ENCODE measurements at regions not wholly inside any gene's neighbourhood (a gene's known extent, or its start where the extent isn't known, plus 50 kb on each side); places are given as distances from the start of the nearest gene placed in this dataset.

- POLR2A ChIA-PET, result no interaction called here
- no peaks in the 10 kb centered on the region for H3K36me3 Mint-ChIP-seq (ENCODE audit: low read depth)
- CTCF ChIA-PET, result no interaction called here
- H3K27me3 Mint-ChIP-seq, result no peaks in the 10 kb centered on the region
- H3K9me3 Mint-ChIP-seq, result peaks cover 15% of the 10 kb centered on the region
- no peak overlapping the region for H3K27ac Mint-ChIP-seq
- no peak for DNase-seq
- peaks cover 1% of the 10 kb centered on the region for H3K4me1 Mint-ChIP-seq
- H3K4me3 Mint-ChIP-seq, result no peak overlapping the region
These were observed 189.1 kb upstream of the PITRM1 start for GRCh38 chr10:3361640-3362039.

GRCh38 chr10:3357737-3358136 is 185.2 kb upstream of the PITRM1 start:
- Mint-ChIP-seq H3K9me3 (peaks cover 15% of the 10 kb centered on the region), H3K4me1 (peaks cover 1% of the 10 kb centered on the region), H3K27ac (no peak overlapping the region), H3K27me3 (peaks cover 3% of the 10 kb centered on the region), H3K36me3 (ENCODE audit: low read depth) (no peaks in the 10 kb centered on the region), H3K4me3 (no peak overlapping the region)
- POLR2A ChIA-PET, result no interaction called here
- CTCF ChIA-PET, result no interaction called here
- DNase-seq, result no peak

DNA sequence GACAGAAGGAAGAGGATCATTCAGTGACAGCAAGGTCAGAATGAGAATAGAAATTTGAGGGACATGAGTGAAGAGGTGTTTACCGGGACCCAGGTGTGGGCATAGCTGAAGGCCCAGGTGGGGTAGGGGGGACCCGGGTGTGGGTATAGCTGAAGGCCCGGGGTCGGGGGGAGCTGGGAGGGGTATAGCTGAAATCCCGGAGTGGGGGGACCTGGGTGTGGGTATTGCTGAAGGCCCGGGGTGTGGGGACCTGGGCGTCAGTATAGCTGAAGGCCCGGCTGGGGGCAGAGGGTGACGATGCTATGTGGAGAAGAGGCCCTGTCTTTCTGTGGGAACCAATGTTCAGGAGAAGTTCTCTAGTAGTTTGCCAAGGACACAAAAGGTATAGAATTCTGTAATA is 183.0 kb upstream of the PITRM1 start:
- H3K4me3 Mint-ChIP-seq, result no peak overlapping the region
- CTCF ChIA-PET, result no interaction called here
- H3K4me1 Mint-ChIP-seq, result peaks cover 4% of the 10 kb centered on the region
- no peak for DNase-seq
- peaks cover 2% of the 10 kb centered on the region for H3K9me3 Mint-ChIP-seq
- H3K36me3 Mint-ChIP-seq (ENCODE audit: low read depth), result no peaks in the 10 kb centered on the region
- peaks cover 8% of the 10 kb centered on the region for H3K27me3 Mint-ChIP-seq
- no peak overlapping the region for H3K27ac Mint-ChIP-seq
- POLR2A ChIA-PET, result no interaction called here

DNA sequence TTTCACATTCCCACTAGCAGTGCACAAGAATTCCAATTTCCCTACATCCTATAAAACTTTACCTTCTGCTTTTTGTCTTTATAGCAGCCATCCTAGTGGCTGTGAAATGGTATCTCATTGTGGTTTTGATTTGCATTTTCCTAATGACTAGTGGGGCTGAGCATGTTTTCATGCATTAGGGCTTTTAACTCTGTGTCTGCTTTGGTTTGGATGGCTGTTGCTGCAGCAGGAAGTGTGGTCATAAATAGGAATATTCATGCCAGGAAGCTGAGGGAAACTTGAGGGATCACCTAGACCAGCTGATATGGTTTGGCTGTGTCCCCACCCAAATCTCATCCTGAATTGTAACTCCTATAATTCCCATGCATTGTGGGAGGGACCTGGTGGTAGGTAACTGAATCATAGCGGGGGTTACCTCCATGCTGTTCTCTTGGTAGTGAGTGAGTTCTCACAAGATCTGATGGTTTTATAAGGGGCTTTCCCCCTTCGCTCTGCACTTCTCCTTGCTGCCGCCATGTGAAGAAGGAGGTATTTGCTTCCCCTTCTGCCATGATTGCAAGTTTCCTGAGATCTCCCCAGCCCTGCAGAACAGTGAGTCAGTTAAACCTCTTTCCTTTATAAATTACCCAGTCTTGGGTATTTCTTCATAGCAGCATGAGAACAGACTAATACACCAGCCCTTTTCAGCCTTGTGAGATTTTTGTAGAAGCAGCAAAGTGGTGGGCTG is 181.8 kb upstream of the PITRM1 start:
- CTCF ChIA-PET, result no interaction called here
- Mint-ChIP-seq H3K9me3 (peaks cover 2% of the 10 kb centered on the region), H3K27ac (no peak overlapping the region), H3K36me3 (ENCODE audit: low read depth) (no peaks in the 10 kb centered on the region), H3K4me1 (peaks cover 4% of the 10 kb centered on the region), H3K4me3 (no peak overlapping the region), H3K27me3 (peaks cover 17% of the 10 kb centered on the region)
- no peak for DNase-seq
- POLR2A ChIA-PET, result no interaction called here

GRCh38 chr10:3353235-3353634 is 180.7 kb upstream of the PITRM1 start:
- H3K9me3 Mint-ChIP-seq, result peaks cover 2% of the 10 kb centered on the region
- POLR2A ChIA-PET, result no interaction called here
- CTCF ChIA-PET, result no interaction called here

GRCh38 chr10:3350617-3351258 is 178.2 kb upstream of the PITRM1 start:
- Mint-ChIP-seq H3K9me3 (no peaks in the 10 kb centered on the region), H3K27ac (no peak overlapping the region), H3K4me3 (no peak overlapping the region), H3K36me3 (ENCODE audit: low read depth) (no peaks in the 10 kb centered on the region), H3K4me1 (peaks cover 3% of the 10 kb centered on the region), H3K27me3 (peaks cover 24% of the 10 kb centered on the region)
- POLR2A ChIA-PET, result no interaction called here
- CTCF ChIA-PET, result no interaction called here
- no peak for DNase-seq

More at GRCh38 chr10:3353235-3353634, 180.7 kb upstream of the PITRM1 start:
- peaks cover 20% of the 10 kb centered on the region for H3K27me3 Mint-ChIP-seq
- H3K36me3 Mint-ChIP-seq (ENCODE audit: low read depth), result no peaks in the 10 kb centered on the region
- peaks cover 4% of the 10 kb centered on the region for H3K4me1 Mint-ChIP-seq
- H3K4me3 Mint-ChIP-seq, result no peak overlapping the region
- H3K27ac Mint-ChIP-seq, result no peak overlapping the region
- DNase-seq, result no peak

DNA sequence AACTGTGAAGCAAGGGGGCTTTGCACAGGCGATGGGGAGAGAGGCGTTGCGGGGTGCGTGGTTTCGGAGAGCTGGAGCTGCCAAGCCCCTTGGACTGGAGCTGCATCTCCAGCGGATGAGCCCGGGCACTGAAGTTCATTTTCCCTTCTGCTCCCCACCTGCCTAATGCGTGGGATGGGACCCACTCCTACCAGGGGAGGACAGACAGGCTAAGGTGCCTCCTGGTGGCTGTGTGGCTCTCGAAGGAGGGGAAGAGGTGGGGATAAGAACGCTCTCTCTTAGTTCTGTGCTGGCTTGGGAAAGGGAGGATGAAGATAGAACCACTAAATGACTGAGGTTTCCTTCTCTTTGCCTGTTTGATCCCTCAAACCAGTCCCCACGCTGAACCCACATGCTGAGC is 177.6 kb upstream of the PITRM1 start:
- H3K4me3 Mint-ChIP-seq, result no peak overlapping the region
- POLR2A ChIA-PET, result no interaction called here
- CTCF ChIA-PET, result no interaction called here

GRCh38 chr10:3348564-3348963 is 176.0 kb upstream of the PITRM1 start:
- Mint-ChIP-seq H3K4me3 (no peak overlapping the region), H3K27ac (no peak overlapping the region), H3K4me1 (peaks cover 3% of the 10 kb centered on the region), H3K9me3 (no peaks in the 10 kb centered on the region), H3K27me3 (peaks cover 22% of the 10 kb centered on the region), H3K36me3 (ENCODE audit: low read depth) (no peaks in the 10 kb centered on the region)
- POLR2A ChIA-PET, result no interaction called here
- no peak for DNase-seq
- CTCF ChIA-PET, result interaction anchor here (1.6 kb wide), 1 partner anchor 9 kb away, joined by 3 read pairs; no protein-coding TSS in a partner anchor

More for the DNA sequence above, 177.6 kb upstream of the PITRM1 start:
- Mint-ChIP-seq H3K27ac (no peak overlapping the region), H3K9me3 (no peaks in the 10 kb centered on the region), H3K36me3 (ENCODE audit: low read depth) (no peaks in the 10 kb centered on the region), H3K4me1 (peaks cover 3% of the 10 kb centered on the region), H3K27me3 (peaks cover 24% of the 10 kb centered on the region)
- no peak for DNase-seq

GRCh38 chr10:3347413-3348182 is 175.0 kb upstream of the PITRM1 start:
- POLR2A ChIA-PET, result no interaction called here
- no peaks in the 10 kb centered on the region for H3K36me3 Mint-ChIP-seq (ENCODE audit: low read depth)
- H3K4me3 Mint-ChIP-seq, result no peak overlapping the region
- H3K27ac Mint-ChIP-seq, result no peak overlapping the region
- CTCF ChIA-PET, result interaction anchor here (1.6 kb wide), 1 partner anchor 8 kb away, joined by 3 read pairs; no protein-coding TSS in a partner anchor
- no peaks in the 10 kb centered on the region for H3K9me3 Mint-ChIP-seq
- DNase-seq, result no peak
- peaks cover 22% of the 10 kb centered on the region for H3K27me3 Mint-ChIP-seq
- peaks cover 3% of the 10 kb centered on the region for H3K4me1 Mint-ChIP-seq

GRCh38 chr10:3346851-3347250 is 174.3 kb upstream of the PITRM1 start:
- no peak for DNase-seq
- peaks cover 22% of the 10 kb centered on the region for H3K27me3 Mint-ChIP-seq
- POLR2A ChIA-PET, result no interaction called here
- H3K36me3 Mint-ChIP-seq (ENCODE audit: low read depth), result no peaks in the 10 kb centered on the region
- H3K27ac Mint-ChIP-seq, result no peak overlapping the region
- peaks cover 3% of the 10 kb centered on the region for H3K4me1 Mint-ChIP-seq
- H3K9me3 Mint-ChIP-seq, result no peaks in the 10 kb centered on the region
- CTCF ChIA-PET, result interaction anchor here (0.6 kb wide), 2 partner anchors 74 to 609 kb away, joined by 4 read pairs; no protein-coding TSS in a partner anchor
- H3K4me3 Mint-ChIP-seq, result no peak overlapping the region

DNA sequence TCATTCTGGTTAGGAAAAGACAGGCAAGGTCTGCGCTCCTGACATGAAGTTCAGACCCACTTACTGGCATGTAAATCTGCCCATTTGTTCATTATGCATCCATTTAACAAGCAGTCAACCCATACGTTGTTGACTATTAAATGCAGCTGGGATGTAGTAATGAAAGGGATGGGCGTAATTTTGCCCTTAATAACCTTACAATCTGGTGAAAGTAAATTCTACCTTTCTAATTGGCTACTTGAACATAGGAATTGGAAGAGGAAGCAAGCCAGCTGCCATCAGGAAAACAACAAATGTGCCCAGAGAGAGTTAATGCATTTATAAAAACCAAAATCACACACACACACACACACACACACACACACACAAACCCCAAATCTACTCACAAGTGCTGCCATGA is 170.2 kb upstream of the PITRM1 start:
- Mint-ChIP-seq H3K4me1 (no peaks in the 10 kb centered on the region), H3K9me3 (no peaks in the 10 kb centered on the region), H3K4me3 (no peak overlapping the region), H3K36me3 (ENCODE audit: low read depth) (no peaks in the 10 kb centered on the region), H3K27ac (no peak overlapping the region), H3K27me3 (no peaks in the 10 kb centered on the region)
- CTCF ChIA-PET, result interaction anchor here (0.7 kb wide), 1 partner anchor 42 kb away, joined by 6 read pairs; no protein-coding TSS in a partner anchor
- DNase-seq, result no peak
- POLR2A ChIA-PET, result no interaction called here

GRCh38 chr10:3340127-3340730 is 167.6 kb upstream of the PITRM1 start:
- CTCF ChIA-PET, result interaction anchor here (0.7 kb wide), 1 partner anchor 8 kb away, joined by 3 read pairs; no protein-coding TSS in a partner anchor
- Mint-ChIP-seq H3K4me3 (no peak overlapping the region), H3K27me3 (no peaks in the 10 kb centered on the region)

DNA sequence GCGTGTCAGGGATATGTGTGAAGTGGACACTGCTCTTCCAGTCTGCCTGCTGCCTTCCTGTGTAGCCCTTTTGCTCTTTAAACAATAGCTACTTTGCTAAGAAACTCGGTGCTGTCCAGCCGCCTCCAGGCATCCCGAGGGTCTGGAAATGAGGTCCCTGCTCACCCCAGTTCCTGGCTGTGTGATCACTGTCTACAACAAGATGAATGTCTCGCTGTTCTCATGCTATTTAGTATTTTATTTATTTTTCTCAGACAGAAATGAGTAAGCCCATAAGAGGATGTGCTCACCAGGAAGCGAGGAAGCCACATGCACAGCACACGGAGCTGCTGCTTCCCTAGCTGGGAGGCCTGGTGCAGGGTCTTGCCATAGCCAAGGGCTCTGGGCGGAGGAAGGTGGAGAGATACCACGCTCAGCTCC is 167.0 kb upstream of the PITRM1 start:
- no peaks in the 10 kb centered on the region for H3K27me3 Mint-ChIP-seq
- H3K36me3 Mint-ChIP-seq (ENCODE audit: low read depth), result no peaks in the 10 kb centered on the region
- no peaks in the 10 kb centered on the region for H3K9me3 Mint-ChIP-seq
- H3K4me3 Mint-ChIP-seq, result no peak overlapping the region
- ChIA-PET POLR2A (no interaction called here), CTCF (interaction anchor here (0.7 kb wide), 1 partner anchor 9 kb away, joined by 3 read pairs; no protein-coding TSS in a partner anchor)
- no peak for DNase-seq
- H3K27ac Mint-ChIP-seq, result no peak overlapping the region
- no peaks in the 10 kb centered on the region for H3K4me1 Mint-ChIP-seq

More at GRCh38 chr10:3340127-3340730, 167.6 kb upstream of the PITRM1 start:
- Mint-ChIP-seq H3K27ac (no peak overlapping the region), H3K36me3 (ENCODE audit: low read depth) (no peaks in the 10 kb centered on the region), H3K9me3 (no peaks in the 10 kb centered on the region), H3K4me1 (no peaks in the 10 kb centered on the region)
- DNase-seq, result no peak
- POLR2A ChIA-PET, result no interaction called here
